HCT116 (cell line): ENCODE measurements at regions not wholly inside any gene's neighbourhood (a gene's known extent, or its start where the extent isn't known, plus 50 kb on each side); places are given as distances from the start of the nearest gene placed in this dataset.

ENCODE experiments used
- ATAC-seq: fragments of 200-7000 bp; cut with Tn5 transposase; 2 replicates; pipeline ENCODE4 v1.9.1; 2020; ENCODE audit warnings: mild to moderate bottlenecking, moderate library complexity
- BruUV-seq: library from RNA; stranded (reverse); fragments of 400-500 nt; replicated peaks from 2 replicates; lab custom pipeline; 2021; lab: Mats Ljungman, UMichigan
- CTCF ChIA-PET: fragments of 300-600 bp; sonication (Branson Sonifier 250); formaldehyde crosslinking; loops from one replicate; lab custom pipeline; 2021; ENCODE audit warnings: antibody characterized with exemption; lab: Charles Lee
- POLR2A ChIA-PET: fragments of 300-600, 350-600 bp; sonication (Branson Sonifier 250); formaldehyde crosslinking; loops from one replicate; lab custom pipeline; 2021; ENCODE audit warnings: antibody characterized with exemption; lab: Charles Lee
- RAD21 ChIA-PET, 2 experiments: fragments of 300-600 bp; sonication (Branson Sonifier 250); formaldehyde crosslinking; loops; one replicate each; lab custom pipeline; 2023; ENCODE audit warnings: low total read pairs in 2 of 2; ENCODE audit not compliant: uncharacterized antibody in 2 of 2, unreplicated experiment in 2 of 2, low non-redundant PET in 1 of 2; lab: Charles Lee
- DNase-seq: peaks from one replicate; pipeline ENCODE4 v3.0.0-alpha.2; 2010; ENCODE audit warnings: low read depth, low spot score
- H2AFZ ChIP-seq: fragments of 200-600 bp; shearing (Covaris generic), sonication (generic); 2 replicates; pipeline ENCODE4 v1.6.1; 2017; ENCODE audit warnings: low read depth, mixed run types, mixed read lengths, antibody characterized with exemption, low read length; ENCODE audit not compliant: poor library complexity, severe bottlenecking
- H3K27ac ChIP-seq: 2 replicates; pipeline ENCODE4 v1.5.1; 2012; ENCODE audit warnings: low read depth, low read length
- H3K27me3 ChIP-seq: fragments of 200-600 bp; sonication (generic); 2 replicates; pipeline ENCODE4 v1.6.1; 2016; ENCODE audit warnings: mixed run types, low read length, mixed read lengths; ENCODE audit not compliant: insufficient read depth
- H3K36me3 ChIP-seq, 2 experiments: fragments of 200-500 bp in 1 of 2; fragments of 200-600 bp in 1 of 2; sonication (Bioruptor generic) in 1 of 2; sonication (generic) in 1 of 2; 2 replicates each; pipeline versions ENCODE4 v1.5.1 to v1.6.1; 2014 to 2016; ENCODE audit warnings: low read length in 2 of 2, inconsistent platforms in 1 of 2, mixed read lengths in 1 of 2, mixed run types in 1 of 2; ENCODE audit not compliant: insufficient read depth in 2 of 2, control insufficient read depth in 1 of 2
- H3K4me1 ChIP-seq, 2 experiments: fragments of 200-600 bp in 1 of 2; sonication (generic) in 1 of 2; 2 replicates each; pipeline versions ENCODE4 v1.5.1 to v1.6.1; 2012 to 2017; ENCODE audit warnings: low read length in 2 of 2, inconsistent platforms in 1 of 2, mild to moderate bottlenecking in 1 of 2, mixed read lengths in 1 of 2, mixed run types in 1 of 2, moderate library complexity in 1 of 2; ENCODE audit not compliant: insufficient read depth in 2 of 2, control insufficient read depth in 1 of 2
- H3K4me2 ChIP-seq: fragments of 200-600 bp; sonication (generic); 2 replicates; pipeline ENCODE4 v1.6.1; 2017; ENCODE audit warnings: mixed run types, low read length, mixed read lengths
- H3K4me3 ChIP-seq, 2 experiments: fragments of 200-600 bp in 1 of 2; sonication (generic) in 1 of 2; replicated peaks in 1 of 2; 2 replicates each; pipeline ENCODE4 v1.5.1; 2011 to 2016; ENCODE audit warnings: low read length in 2 of 2, control low read depth in 1 of 2, low read depth in 1 of 2, mild to moderate bottlenecking in 1 of 2, mixed read lengths in 1 of 2, mixed run types in 1 of 2
- H3K79me2 ChIP-seq: fragments of 200-600 bp; sonication (generic); 2 replicates; pipeline ENCODE4 v1.6.1; 2017; ENCODE audit warnings: mild to moderate bottlenecking, mixed run types, low read length, moderate library complexity, mixed read lengths; ENCODE audit not compliant: insufficient read depth
- H3K9ac ChIP-seq: fragments of 200-600 bp; sonication (generic); 2 replicates; pipeline ENCODE4 v1.6.1; 2016; ENCODE audit warnings: low read length, mixed read lengths
- H3K9me2 ChIP-seq: fragments of 200-600 bp; sonication (generic), shearing (Covaris generic); 2 replicates; pipeline ENCODE4 v1.6.1; 2017; ENCODE audit warnings: mixed run types, mild to moderate bottlenecking, moderate library complexity; ENCODE audit not compliant: insufficient read depth
- H3K9me3 ChIP-seq, 2 experiments: fragments of 200-500 bp in 1 of 2; fragments of 200-600 bp in 1 of 2; sonication (Bioruptor generic) in 1 of 2; sonication (generic) in 1 of 2; 2 replicates each; pipeline ENCODE4 v1.6.1; 2014 to 2017; ENCODE audit warnings: low read length in 2 of 2, mixed read lengths in 2 of 2, inconsistent platforms in 1 of 2, low read depth in 1 of 2, mild to moderate bottlenecking in 1 of 2, mixed run types in 1 of 2, moderate library complexity in 1 of 2; ENCODE audit not compliant: control insufficient read depth in 1 of 2, insufficient read depth in 1 of 2
- H4K20me1 ChIP-seq: fragments of 200-600 bp; sonication (generic), shearing (Covaris generic); 2 replicates; pipeline ENCODE4 v1.6.1; 2017; ENCODE audit warnings: mixed run types, mild to moderate bottlenecking, moderate library complexity; ENCODE audit not compliant: insufficient read depth
- CBX3 ChIP-seq: IDR thresholded peaks from 2 replicates; pipeline ENCODE4 v1.6.1; 2012; ENCODE audit warnings: low read depth
- CEBPB ChIP-seq: IDR thresholded peaks from 2 replicates; pipeline ENCODE4 v1.6.1; 2012; ENCODE audit warnings: low read depth
- EGR1 ChIP-seq: IDR thresholded peaks from 2 replicates; pipeline ENCODE4 v1.6.1; 2012; ENCODE audit warnings: low read depth
- EZH2 ChIP-seq: fragments of 200-600 bp; sonication (generic); IDR thresholded peaks from 2 replicates; pipeline ENCODE4 v1.6.1; 2017; ENCODE audit warnings: antibody characterized with exemption, mixed run types
- JUND ChIP-seq: IDR thresholded peaks from 2 replicates; pipeline ENCODE4 v1.6.1; 2012
- POLR2A ChIP-seq: IDR thresholded peaks from 2 replicates; pipeline ENCODE4 v1.7.0; 2011; ENCODE audit warnings: borderline replicate concordance; ENCODE audit not compliant: insufficient read depth, insufficient read length; ENCODE audit errors: extremely low read depth
- POLR2AphosphoS5 ChIP-seq: IDR thresholded peaks from 2 replicates; pipeline ENCODE4 v1.6.1; 2011; ENCODE audit warnings: mild to moderate bottlenecking, low read depth, low read length, moderate library complexity
- RAD21 ChIP-seq: IDR thresholded peaks from 2 replicates; pipeline ENCODE4 v1.6.1; 2012; ENCODE audit warnings: low read depth, mild to moderate bottlenecking
- TCF7L2 ChIP-seq: IDR thresholded peaks from 2 replicates; pipeline ENCODE4 v1.7.0; 2011; ENCODE audit warnings: borderline replicate concordance, inconsistent platforms; ENCODE audit not compliant: insufficient read depth, insufficient read length; ENCODE audit errors: extremely low read depth
- ZNF274 ChIP-seq: fragments of 200-500 bp; sonication (Bioruptor generic); IDR thresholded peaks from 2 replicates; pipeline ENCODE4 v1.6.1; 2014; ENCODE audit warnings: mild to moderate bottlenecking, low read depth, low read length, inconsistent platforms
- intact Hi-C: fragments of 100-400 bp; cut with micrococcal nuclease; formaldehyde crosslinking; loops from 2 replicates; pipeline ENCODE4 v1.10.0; 2022
- TF ChIP-seq, protein P1 (sequence below): IDR thresholded peaks from 2 replicates; pipeline ENCODE4 v1.6.1; 2012
- TF ChIP-seq, protein P2 (sequence below): IDR thresholded peaks from 2 replicates; pipeline ENCODE4 v1.6.1; 2011; ENCODE audit warnings: mild to moderate bottlenecking, low read length, moderate library complexity; ENCODE audit not compliant: insufficient replicate concordance; ENCODE audit errors: extremely low read depth

DNA sequence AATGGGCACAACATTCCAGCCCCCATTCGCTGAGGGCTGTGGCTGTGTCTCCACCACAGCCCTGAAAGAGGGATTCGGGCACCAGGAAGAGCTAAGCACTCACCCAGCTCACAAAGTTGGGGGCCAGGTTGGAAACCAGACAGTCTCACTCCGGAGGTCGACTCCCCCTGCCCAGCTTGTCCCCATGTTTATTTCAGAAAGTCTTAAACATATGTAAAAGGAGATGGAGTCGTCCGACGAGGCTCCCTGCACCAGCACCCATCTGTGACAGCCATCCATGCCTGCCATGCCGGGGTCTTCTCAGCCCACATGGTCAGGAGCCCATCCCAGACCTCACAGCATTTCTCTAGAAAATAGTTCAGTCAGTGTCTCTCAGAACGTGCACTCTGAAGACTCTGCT lies 63.6 kb upstream of the STX16 start:
- no peak overlapping the region for H3K4me2 ChIP-seq
- ChIA-PET RAD21 (no interaction called here), POLR2A (no interaction called here), CTCF (no interaction called here)
- no peaks in the 10 kb centered on the region for H3K79me2 ChIP-seq
- no peak overlapping the region for H2AFZ ChIP-seq
- H3K9me3 ChIP-seq: no peaks in the 10 kb centered on the region
- no peaks in the 10 kb centered on the region for H4K20me1 ChIP-seq
- no peaks in the 10 kb centered on the region for H3K4me1 ChIP-seq
- TF ChIP-seq POLR2AphosphoS5: no peak
- TF ChIP-seq EZH2: no peak
- no peak for TF ChIP-seq TCF7L2
- no peak for TF ChIP-seq JUND
- TF ChIP-seq EGR1: no peak
- peaks cover 47% of the 10 kb centered on the region; the same call in 1 of the 2 replicates for H3K27me3 ChIP-seq
- no peaks in the 10 kb centered on the region for H3K36me3 ChIP-seq
- H3K9ac ChIP-seq: no peak overlapping the region
- no TSS peak for BruUV-seq
- intact Hi-C loops: no loop called here
- ATAC-seq (no peak), DNase-seq (no peak)
- H3K9me2 ChIP-seq: no peaks in the 10 kb centered on the region
- no peak overlapping the region for H3K27ac ChIP-seq
- no peak overlapping the region for H3K4me3 ChIP-seq

DNA sequence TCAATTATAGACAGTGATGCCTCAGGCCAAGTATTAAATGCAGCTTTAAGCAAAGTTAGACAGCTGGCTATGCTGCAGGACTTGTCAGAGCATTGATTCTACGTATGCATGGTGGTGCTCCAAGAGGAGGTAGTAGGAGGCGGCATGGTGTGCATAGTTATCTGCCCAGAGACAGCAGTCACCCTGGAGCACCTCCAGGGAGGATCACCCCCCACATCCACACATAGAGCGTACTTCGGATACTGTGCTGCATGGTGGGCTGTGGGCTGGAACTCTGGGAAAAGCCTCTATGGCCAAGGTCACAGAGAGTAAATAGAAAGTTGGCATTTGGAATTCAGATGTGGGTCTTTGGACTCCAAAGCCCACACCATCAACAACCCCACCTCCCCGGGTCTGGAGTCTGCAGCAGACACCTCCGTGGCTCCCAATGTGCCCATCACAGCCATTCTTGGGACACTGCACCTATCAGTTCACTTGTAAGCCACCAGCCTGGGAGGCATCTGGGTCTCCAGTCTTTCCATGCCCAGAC lies 64.5 kb upstream of the STX16 start:
- BruUV-seq: no TSS peak
- H3K79me2 ChIP-seq: no peaks in the 10 kb centered on the region
- H2AFZ ChIP-seq: no peak overlapping the region
- H3K27ac ChIP-seq: no peak overlapping the region
- DNase-seq: no peak
- CTCF ChIA-PET: no interaction called here
- RAD21 ChIA-PET: no interaction called here
- H3K27me3 ChIP-seq: peaks cover 40% of the 10 kb centered on the region; the same call in 1 of the 2 replicates
- H3K9ac ChIP-seq: no peak overlapping the region
- POLR2A ChIA-PET: no interaction called here
- no peaks in the 10 kb centered on the region for H3K9me3 ChIP-seq
- H3K4me3 ChIP-seq: no peak overlapping the region
- H3K4me2 ChIP-seq: no peak overlapping the region
- H4K20me1 ChIP-seq: no peaks in the 10 kb centered on the region
- H3K36me3 ChIP-seq: no peaks in the 10 kb centered on the region
- no peak for ATAC-seq
- intact Hi-C loops: no loop called here
- no peaks in the 10 kb centered on the region for H3K9me2 ChIP-seq
- no peaks in the 10 kb centered on the region for H3K4me1 ChIP-seq
- no peak for TF ChIP-seq CEBPB
- TF ChIP-seq ZNF274: no peak
- no peak for TF ChIP-seq CBX3
- TF ChIP-seq POLR2A: no peak
- TF ChIP-seq, protein P1, sequence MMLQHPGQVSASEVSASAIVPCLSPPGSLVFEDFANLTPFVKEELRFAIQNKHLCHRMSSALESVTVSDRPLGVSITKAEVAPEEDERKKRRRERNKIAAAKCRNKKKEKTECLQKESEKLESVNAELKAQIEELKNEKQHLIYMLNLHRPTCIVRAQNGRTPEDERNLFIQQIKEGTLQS: no peak
- TF ChIP-seq, protein P2, sequence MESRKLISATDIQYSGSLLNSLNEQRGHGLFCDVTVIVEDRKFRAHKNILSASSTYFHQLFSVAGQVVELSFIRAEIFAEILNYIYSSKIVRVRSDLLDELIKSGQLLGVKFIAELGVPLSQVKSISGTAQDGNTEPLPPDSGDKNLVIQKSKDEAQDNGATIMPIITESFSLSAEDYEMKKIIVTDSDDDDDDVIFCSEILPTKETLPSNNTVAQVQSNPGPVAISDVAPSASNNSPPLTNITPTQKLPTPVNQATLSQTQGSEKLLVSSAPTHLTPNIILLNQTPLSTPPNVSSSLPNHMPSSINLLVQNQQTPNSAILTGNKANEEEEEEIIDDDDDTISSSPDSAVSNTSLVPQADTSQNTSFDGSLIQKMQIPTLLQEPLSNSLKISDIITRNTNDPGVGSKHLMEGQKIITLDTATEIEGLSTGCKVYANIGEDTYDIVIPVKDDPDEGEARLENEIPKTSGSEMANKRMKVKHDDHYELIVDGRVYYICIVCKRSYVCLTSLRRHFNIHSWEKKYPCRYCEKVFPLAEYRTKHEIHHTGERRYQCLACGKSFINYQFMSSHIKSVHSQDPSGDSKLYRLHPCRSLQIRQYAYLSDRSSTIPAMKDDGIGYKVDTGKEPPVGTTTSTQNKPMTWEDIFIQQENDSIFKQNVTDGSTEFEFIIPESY: no peak
- TF ChIP-seq TCF7L2: no peak
- no peak for TF ChIP-seq POLR2AphosphoS5
- no peak for TF ChIP-seq JUND
- TF ChIP-seq RAD21: no peak
